Panc1 (cell line): ENCODE measurements at regions not wholly inside any gene's neighbourhood (a gene's known extent, or its start where the extent isn't known, plus 50 kb on each side); places are given as distances from the start of the nearest gene placed in this dataset.

Source experiments
- CTCF ChIP-seq: fragments of 450-650 bp; IDR thresholded peaks from 2 replicates; pipeline ENCODE4 v1.5.1; 2017; ENCODE audit warnings: mild to moderate bottlenecking
- POLR2AphosphoS5 ChIP-seq: IDR thresholded peaks from 2 replicates; pipeline ENCODE4 v1.6.1; 2012; ENCODE audit warnings: mild to moderate bottlenecking, low read depth, low read length, moderate library complexity
- SIN3A ChIP-seq: IDR thresholded peaks from 2 replicates; pipeline ENCODE4 v1.6.1; 2012; ENCODE audit warnings: low read depth, mild to moderate bottlenecking, low read length, moderate library complexity, borderline replicate concordance; ENCODE audit not compliant: insufficient read depth

- TF ChIP-seq CTCF (no peak), SIN3A (no peak), POLR2AphosphoS5 (no peak)
These were observed 414.9 kb downstream of the KIF16B start for GRCh38 chr20:16158090-16158975.
